Activated T-helper 1 cell treated with Interleukin-2 at 50 U/mL for 16 hours (primary cell): ENCODE measurements at regions not wholly inside any gene's neighbourhood (a gene's known extent, or its start where the extent isn't known, plus 50 kb on each side); places are given as distances from the start of the nearest gene placed in this dataset.
"Not testable (repeated sequence)": the region's sequence is repeated elsewhere in the genome, so short reads cannot be mapped to it uniquely, and the experiment has no call there.

Experiments used
- DNase-seq: peaks from one replicate; pipeline ENCODE4 v3.0.0-alpha.2; 2020; ENCODE audit warnings: low read depth

DNA sequence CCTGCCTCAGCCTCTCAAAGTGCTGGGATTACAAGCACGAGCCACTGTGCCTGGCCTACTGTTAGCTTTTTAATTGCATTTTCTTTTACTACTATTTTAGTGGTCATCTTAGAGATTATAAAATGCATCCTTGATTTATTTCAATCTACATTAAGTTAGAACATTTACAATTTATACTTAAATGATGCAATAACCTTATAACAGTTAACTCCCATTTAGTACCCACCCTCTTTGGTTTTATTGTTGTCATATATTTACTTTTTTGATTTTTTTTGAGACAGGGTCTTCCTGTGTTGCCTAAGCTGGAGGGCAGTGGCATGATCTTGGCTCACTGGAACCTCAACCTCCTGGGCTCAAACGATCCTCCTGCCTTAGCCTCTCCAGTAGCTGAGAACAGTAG is 77.3 kb downstream of the PPCDC start:
- no peak for DNase-seq

DNA sequence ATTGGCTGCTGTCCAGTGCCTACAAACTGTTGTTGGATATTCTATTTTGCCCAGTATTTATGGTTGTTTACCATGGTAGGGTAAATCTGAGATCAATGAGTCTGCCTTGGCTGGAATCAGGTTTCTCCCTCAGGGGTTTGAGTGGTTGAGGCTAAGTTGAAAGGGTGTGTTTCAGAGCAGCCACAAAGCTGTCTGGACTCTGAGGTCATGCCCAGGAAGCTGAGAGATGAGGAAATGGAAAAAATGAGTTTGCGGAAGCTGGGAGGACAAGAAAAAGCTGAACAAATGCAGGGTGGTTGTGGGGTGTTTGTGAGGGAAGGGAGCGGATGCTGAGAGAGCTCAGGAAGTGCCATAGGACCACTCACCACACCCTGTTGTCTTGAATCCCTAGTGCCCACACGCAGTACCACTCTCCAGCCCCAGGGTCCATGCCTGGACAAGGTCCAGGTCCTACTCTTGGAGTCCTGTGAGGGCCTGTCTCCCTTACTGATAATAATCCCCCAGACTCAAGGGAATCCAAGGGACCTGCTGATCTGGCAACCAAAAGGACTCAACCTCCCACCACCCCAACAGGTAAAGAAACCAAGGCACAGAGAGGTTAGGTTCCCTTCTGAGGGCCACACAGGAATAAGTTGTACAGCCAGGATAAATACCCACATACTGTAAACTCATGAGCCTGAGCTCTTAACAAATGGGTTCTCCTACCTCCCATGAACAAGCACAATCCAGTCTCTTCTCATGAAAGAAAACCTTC is 81.6 kb downstream of the PPCDC start:
- DNase-seq = no peak

DNA sequence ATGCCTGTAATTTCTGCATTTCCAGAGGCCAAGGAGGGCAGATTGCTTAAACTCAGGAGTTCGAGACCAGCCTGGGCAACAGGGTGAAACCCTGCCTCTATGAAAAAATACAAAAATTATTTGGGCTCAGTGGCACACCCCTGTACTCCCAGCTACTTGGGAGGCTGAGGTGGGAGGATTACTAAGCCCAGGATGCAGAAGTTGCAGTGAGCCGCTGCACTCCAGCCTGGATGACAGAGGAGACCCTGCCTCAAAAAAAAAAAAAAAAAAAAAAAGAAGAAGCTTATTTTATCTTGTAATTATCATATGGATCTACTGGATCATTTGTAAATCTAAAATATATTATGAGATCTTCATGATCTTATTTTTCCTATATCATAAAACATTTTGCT is 84.1 kb downstream of the PPCDC start:
- DNase-seq = no peak

DNA sequence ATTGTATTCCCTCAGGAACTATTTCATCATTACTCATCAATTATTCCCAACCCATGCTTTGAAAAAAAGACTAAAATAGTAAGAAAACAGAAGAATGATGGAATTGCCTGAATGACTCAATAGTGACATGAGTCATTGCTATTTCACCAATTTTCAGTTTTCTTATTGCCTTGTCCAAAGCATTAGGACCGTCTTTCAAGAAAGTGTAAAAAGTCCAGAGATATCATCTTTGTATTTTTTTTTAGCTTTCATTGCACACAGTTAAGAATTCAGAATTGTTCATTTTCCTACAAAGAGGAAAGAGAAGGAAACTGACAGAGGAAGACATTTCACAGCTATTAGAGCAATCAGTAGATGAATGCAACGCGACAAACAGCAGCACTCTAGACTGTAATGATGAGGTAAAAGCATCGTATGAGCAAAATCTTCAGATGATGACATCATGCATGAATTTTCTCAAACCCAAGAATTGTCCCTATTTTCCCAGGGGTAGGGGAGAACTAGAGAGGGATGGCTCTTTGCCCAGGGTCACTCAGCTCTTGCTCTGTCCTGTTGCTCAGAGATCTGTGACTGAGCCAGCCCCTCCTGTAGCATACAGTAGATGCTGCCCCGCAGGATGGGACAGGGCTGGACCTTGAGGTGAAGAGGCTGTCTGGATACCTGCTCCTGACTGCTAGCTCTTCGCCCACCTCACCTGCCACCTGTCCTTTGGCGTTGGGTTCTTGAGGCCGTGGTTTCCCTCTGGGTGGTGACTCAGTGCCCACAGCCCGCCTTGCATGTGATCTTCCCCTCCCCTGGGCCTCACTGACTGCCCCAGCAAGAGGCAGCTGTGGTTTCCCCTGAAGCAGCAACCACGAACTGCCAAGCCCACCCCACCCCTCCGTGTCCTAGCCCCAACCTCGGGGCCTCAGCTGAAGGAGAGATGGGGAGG is 84.8 kb downstream of the PPCDC start:
- peak; percentile 35 for DNase-seq

DNA sequence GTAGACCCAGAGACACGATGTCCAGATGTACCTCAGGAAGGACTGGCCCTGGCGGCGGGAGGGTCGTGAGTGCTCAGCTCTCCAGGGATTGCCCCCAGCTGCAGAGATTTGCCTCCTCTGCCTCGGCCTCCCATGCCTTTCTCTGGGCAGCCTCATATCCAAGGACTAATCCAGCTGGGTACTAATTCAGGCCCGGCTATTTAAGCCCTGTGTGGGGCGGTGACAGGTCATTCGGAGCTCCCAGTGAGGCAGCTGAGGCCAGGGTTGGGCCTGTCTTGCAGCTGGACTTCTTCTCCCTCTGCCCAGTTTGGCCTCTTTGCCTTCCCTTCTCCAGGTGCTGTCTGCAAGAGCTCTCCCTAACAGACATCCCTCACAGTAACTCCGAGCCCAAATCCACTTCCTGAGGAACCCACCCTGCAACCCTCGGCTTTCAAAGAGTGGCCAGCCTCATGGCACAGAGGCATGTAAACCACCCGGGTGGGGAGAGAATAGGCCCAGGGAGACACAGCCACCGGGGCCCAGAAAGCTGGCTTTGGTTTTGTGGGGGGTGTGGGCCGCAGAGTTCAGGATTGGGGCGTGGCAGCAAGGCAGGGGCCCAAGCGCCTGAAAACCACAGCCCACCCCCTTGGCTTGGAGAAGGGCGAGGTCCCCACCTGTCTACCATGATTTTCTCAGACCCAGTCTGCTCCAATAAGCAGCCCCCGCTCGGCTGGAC is 85.8 kb downstream of the PPCDC start:
- no peak for DNase-seq

DNA sequence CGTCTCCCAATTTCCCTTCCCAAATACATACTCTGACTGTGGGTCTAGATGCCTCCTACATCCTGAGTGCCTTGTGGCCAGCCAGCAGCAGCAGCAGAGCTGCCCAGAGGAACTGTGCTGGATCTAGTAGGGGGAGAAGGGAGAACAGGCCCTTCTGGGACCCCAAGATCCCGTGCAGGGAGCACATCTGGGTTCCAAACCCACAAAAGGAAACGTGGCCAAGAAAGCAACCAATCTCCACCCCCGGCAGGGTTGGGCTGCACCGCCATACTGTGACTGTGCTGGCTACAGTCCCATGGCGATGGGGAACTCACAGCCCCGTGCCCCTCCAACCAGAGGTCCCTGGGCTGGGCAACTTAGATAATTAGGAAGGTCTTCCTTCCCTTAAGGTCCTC is 86.3 kb downstream of the PPCDC start:
- DNase-seq = no peak

DNA sequence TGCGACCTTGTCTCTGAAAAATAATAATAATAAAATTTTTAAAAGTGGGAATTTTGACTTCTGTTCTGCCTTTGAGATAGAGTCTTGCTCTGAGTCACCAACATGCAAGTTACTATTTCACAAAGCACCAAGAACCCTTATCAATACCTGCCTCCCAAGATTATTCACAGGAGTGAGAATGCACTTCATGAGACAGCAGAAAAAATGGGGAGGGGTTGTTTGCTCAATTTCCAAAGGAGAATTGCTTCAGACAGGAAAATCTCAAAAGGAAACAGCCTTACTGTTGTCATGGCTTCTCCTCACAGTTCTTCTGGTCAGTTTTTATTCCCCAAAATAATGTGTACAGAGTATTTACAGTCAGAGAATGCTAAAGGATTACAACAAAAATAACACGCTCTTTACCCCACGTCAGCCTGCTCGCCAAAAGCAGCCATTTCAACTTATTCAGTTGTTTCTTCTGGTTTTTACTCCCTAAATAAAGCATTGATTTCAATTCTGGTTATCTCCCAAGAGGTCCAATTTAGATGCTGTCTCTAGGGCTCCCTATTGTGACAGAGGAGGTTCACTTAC is 89.0 kb downstream of the PPCDC start:
- no peak for DNase-seq

DNA sequence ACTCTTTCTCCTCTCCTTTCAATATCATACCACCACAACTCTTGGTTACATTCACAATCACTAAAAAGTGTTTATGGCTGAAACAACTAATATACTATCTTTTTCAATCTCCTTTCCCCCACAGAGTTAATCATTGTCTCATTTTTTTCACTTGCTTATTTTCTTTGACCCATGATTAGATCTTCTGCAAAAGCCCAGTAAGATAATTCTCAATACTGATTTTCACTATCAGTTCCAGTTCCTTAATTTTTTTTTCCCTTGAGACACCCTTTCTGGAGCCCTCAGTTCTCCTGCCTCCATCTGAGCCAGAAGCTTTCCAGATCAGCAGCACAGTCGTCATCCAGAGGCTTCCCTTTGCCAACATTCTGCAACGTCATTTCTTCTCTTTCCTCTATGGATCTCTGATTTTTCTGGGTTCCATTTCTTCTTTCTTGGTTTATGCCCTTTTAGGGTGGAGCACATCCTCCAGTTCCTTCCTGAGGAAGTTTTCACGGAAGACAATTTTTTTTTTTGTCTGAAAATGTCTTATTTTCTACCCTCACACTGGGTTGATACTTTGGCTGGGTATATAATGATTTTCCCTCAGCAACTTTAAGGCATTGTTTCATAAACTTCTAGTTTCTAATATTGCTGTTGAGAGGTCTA is 88.7 kb upstream of the C15orf39 start:
- DNase-seq = no peak

DNA sequence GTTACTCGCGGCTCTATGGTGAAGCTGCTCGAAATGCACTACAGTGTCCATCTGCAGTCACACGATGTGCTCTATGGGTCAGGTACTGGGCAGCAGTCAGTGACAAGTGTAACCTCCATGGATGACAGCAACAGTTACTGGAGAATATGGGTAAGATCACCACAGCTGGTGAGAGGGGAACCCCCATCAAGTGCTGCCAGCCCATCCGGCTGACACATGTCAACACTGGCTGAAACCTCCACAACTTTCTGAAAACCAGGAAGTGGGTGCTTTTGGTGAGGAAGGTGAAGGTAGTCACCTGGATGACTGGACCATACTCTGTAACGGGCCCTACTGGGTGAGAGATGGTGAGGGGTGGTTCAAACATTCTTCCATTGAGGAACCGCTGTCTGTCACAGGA is 87.4 kb upstream of the C15orf39 start:
- DNase-seq = no peak

DNA sequence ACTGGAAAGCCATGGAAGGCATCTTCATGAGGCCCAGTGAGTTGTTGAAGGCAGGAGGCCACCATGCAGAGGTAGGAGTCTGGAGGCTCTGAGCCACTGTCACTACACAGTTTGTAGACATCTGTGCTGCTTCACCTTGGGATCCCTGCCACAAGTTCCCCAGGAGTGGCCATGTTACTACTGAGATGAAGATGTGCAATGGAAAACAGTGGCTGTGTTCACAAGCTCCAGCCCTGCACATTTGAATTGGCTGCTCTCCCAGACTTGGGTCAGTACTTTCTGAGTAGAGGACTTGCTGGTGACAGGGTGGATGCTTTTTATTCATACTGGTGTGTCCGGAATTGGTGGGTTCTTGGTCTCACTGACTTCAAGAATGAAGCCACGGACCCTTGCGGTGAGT is 86.9 kb upstream of the C15orf39 start:
- no peak for DNase-seq

DNA sequence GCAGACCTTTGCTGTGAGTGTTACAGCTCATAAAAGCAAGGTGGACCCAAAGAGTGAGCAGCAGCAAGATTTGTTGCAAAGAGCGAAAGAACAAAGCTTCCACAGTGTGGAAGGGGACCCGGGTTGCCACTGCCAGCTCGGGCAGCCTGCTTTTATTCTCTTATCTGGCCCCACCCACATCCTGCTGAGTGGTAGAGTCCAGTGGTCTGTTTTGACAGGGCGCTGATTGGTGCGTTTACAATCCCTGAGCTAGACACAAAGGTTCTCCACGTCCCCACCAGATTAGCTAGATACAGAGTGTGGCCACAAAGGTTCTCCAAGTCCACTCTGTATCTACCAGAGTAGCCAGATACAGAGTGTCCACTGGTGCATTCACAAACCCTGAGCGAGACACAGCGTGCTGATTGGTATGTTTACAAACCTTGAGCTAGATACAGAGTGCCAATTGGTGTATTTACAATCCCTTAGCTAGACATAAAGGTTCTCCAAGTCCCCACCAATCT is 86.2 kb upstream of the C15orf39 start:
- not testable (repeated sequence) for DNase-seq

DNA sequence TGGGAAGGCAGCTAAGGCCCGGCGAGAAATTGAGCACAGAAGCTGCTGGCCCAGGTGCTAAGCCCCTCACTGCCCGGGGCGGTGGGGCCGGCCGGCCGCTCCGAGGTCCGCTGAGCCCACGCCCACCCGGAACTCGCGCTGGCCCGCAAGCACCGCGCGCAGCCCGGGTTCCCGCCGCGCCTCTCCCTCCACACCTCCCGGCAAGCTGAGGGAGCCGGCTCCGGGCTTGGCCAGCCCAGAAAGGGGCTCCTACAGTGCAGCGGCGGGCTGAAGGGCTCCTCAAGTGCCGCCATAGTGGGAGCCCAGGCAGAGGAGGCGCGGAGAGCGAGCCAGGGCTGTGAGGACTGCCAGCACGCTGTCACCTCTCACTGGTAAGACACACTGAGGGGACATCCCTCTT is 85.5 kb upstream of the C15orf39 start:
- not testable (repeated sequence) for DNase-seq

DNA sequence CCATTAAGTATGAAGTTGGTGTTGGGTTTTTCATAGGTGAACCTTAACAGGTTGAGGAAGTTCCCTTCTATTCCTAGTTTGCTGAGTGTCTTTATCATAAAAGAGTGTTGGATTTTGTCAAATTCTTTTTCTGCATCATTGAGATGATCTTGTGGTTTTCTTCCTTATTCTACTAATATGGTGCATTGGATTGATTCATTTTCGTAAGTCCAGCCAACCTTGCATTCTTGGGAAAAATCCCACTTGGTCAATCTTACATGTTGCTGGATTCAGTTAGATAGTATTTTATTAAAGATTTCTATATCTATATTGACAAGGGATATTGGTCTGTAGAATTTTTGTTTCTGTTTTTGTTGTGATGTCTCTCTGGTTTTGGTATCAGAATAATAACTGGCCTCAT is 83.7 kb upstream of the C15orf39 start:
- no peak for DNase-seq

DNA sequence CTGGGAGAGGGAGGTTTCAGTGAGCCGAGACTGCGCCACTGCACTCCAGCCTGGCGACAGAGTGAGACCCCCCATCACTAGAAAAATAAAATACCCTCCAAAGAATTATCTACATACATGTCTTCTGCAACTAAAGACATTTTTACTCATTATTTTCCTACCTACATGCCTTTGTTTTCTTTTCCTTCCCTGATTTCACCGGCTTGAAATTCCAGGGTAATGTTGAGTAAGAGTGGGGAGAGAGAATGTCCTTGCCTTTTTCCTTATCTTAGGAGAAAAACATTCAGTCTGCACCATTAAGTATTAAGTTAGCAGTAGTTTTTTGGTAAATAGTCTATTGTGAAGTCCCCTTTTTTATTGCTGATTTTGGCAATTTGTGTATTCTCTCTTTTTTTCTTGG is 82.4 kb upstream of the C15orf39 start:
- not testable (repeated sequence) for DNase-seq

DNA sequence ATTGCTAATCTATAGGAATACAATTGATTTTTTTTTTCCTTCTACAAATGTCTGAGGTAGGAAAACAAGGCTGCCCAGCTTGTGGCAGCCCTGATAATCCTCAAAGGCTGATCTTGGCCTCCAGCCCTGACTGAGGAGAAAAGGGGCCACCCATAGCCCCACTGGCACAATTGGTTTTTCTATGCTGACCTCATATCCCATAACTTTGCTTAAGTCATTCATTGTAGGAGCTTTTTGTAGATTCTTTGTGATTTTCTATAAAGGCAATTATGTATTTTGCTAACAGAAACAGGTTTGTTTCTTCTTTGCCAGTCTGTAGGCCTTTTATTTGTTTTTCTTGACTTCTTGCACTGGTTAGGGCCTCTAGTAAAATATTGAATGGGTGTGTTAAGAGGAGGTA is 80.2 kb upstream of the C15orf39 start:
- DNase-seq = no peak

DNA sequence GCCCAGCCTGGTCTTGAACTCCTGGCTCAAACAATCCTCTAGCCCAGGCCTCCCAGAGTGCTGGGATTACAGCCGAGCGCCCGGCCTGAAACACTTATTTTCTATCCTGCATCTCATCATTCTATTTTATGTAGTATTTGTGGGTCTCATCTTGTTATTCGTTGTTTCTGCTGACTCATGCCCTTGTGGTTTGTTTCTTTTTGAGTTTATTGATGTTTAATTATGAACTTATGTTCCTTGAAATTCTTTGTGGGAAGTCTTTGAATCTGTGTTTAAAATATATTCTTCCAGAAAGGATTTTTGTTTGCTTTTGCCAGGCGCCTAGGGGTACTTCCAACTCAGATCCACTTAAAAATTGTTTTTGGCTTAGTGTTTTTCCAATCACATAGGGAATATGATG is 78.3 kb upstream of the C15orf39 start:
- no peak for DNase-seq

DNA sequence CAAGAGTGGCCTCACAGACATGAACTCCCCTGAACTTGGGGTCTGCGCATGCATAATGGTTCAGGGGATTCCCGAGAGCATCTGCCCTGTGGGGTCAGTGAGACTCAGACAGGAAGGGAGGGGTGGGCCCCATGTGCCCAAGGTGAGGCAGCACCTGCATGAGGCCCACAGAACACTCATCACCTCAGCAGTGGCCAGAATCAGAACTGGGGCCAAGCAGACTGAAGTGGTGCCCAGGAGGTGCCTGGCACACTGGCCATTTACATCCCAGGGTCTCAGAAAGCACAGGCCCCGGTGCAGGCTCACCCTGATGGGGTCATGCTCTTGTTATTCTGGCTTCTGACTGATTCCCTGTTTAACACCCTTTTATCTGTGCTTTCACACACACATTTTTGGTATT is 77.4 kb upstream of the C15orf39 start:
- not testable (repeated sequence) for DNase-seq

DNA sequence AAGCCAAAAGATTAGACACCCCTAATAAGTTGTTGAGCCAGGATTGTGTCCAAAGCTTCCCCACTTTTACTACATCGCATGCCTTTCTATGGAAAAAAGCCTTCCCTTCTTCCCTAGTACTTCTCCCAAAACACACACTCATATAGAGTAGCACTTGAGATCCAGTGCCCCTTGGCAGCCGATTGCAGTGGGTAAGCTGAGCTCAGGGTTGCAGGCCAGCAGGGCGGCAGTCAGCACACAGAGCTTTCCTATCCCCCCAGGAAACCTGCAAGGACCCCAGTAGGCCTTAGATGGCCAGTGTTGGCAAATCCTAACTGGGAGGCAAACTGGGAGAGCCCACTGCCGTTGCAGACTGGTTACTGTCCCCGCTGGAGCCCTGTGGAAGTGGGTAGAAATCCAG is 75.7 kb upstream of the C15orf39 start:
- no peak for DNase-seq

DNA sequence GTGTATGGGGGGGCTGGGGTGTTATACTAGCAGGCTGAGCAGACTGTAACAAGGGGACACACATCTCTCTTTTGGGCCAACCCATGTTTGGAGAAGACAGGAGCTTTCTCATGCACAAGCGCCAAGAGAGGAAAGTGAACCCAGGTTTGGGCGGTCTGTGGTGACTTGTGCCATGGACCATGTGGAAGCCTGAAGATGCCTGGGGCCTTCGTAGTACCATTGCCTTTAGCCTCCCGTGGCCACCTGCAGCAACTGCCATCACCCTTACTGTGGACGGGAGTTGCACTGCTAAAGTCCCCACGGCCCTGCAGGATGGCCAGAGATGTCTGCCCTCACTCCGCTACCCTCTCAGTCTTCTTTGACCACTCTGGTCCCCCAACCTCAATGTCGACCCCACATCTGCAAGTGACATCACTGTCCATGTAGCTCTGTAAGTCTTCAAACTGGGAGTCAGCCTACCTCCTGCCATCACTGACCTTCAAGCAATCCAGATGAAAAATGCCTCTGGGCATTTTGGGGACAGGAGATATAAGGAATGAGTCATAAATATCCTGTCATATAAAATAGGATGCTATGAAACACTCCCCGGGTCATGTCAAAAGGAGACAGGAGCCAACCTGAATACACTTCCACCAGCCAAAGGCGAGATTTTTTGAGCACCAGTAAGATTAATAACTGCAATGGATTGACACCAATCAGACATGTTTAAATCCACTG is 74.7 kb upstream of the C15orf39 start:
- no peak for DNase-seq

DNA sequence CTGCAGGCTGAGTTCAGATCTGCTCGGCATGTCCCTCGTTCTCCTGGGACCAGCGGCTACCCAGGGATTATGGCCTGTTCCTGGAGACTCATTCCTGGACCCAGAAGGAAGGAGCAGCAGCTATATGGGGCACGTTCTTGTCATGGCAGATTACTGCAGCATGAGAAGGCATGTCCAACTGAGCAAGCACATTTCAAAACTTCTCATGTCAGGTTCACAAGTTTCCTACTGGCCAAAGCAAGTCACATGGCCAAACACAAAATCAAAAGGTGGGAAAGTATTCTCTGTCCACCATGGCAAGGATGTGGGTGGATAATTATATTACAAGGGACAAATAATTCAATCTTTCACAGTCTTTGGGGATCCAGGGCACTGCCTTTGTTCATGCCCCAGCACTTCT is 71.9 kb upstream of the C15orf39 start:
- no peak for DNase-seq

DNA sequence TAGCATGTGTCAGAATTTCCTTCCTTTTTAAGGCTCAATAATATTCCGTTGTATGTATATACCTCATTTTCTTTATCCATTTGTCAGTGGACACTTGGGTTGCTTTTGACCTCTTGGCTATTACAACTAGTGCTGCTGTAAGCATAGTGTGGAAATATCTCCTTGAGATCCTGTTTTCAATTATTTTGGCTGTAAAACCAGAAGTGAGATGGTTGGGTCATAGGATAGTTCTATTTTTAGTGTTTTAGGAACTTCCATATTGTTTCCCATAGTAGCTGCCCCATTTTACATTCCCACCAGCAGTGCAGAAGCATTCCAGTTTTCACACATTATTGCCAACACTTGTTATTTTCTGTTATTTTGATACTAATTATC is 70.4 kb upstream of the C15orf39 start:
- no peak for DNase-seq
